AG20443 (cell line): ENCODE measurements at regions not wholly inside any gene's neighbourhood (a gene's known extent, or its start where the extent isn't known, plus 50 kb on each side); places are given as distances from the start of the nearest gene placed in this dataset.

Source experiments
- DNase-seq: peaks from one replicate; pipeline ENCODE4 v3.0.0; 2012; ENCODE audit warnings: low spot score, mixed read lengths

DNA sequence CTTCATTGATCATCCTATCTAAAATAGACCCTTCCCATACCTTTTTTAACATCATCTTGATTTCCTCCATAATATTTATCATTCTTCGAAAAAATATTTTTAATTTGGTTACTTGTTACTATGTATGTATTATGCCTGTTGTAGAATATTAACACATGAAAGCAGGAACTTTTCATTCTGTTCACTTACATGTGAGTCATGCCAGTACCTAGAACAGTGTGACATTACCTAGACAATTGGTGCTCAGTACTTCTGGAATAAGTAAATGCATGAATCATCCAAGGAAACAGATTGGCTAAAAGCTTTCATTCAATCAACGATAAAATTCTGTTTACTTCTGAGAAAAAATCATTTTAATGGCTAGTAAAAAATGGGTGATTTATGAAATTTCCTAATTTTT is 76.4 kb downstream of the CXXC4 start:
- DNase-seq = no peak

DNA sequence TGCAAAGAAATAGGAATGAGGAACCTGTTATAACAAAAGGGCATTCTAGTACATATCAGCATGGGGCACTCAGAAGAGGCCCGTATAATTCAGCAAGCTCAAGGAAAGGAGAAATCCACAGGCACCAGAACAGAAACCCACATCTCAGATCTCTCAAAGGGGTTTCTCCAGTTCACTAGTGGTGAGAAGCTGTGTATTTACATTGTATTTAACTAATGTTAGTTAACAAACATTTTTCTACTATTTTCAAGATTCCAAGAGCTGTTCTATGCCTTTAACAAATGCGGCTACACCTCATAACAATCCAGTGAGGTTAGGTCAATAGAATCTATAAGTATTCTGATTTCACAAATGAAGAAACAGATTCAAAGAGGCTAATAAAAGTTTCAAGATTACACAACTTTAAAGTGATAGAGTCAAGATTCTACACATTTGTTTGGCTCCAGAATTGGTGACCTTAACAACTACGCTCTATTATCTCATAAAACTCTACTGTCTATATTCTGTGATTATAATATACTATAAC is 77.3 kb downstream of the CXXC4 start:
- no peak for DNase-seq

GRCh38 chr4:104416725-104417356 is 77.9 kb downstream of the CXXC4 start:
- DNase-seq = no peak

DNA sequence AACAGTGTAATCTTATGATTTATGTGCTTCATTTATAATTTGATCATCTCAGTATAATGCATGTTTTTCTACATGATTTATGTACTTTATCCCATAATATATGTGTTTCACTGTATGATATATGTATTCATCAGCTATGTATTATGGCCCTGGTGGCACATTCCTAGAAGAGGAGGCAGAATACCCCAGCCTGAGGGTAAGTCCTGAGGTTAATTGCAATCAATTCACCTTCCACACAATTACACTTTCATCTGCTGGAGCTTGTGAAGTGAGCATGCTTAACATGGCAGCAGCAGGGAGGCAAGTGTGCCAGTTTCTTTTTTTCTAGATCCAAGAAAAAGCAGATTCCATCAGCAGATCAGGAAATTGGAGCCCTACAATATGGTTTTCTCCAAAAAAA is 81.2 kb downstream of the CXXC4 start:
- no peak for DNase-seq

DNA sequence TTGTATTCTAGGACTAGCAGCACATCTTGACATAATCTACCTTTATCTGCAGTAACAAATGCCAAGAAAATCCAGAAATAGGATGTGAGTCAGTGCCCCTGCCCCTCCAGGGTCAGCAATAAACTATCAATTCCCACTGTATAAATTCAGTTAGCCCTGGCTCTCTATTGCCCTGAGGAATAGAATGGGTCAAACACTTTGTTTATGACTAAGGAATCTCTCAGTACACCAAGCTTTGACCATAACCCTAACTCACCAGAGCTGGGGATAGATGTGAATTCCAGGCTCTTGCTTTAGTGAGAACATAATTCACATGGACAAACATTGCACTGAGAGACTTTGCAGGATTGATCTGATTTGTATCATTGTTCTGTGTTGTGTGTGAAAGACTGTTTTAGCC is 82.3 kb downstream of the CXXC4 start:
- no peak for DNase-seq

DNA sequence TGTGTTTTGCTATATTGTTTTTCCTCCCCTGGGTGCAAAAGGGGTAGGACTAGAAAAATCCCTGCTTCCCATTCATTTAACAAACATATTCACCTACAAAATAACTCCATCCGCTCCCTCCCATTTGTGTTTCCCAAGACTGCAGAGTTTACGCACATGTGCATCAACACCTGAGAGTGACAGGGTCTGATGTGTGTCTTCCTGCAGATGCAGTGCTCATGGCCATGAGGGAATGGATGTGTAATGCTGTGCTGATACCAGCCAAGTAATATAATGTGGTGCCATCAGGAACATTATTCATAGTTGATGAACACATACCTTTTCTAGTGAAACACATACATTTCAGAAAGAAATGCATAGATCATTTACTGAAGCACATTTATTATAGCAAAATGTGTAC is 83.2 kb downstream of the CXXC4 start:
- no peak for DNase-seq

- DNase-seq = no peak
Measured at GRCh38 chr4:104408878-104409277, 85.8 kb downstream of the CXXC4 start.

GRCh38 chr4:104404361-104404760 is 90.3 kb downstream of the CXXC4 start:
- DNase-seq = no peak

DNA sequence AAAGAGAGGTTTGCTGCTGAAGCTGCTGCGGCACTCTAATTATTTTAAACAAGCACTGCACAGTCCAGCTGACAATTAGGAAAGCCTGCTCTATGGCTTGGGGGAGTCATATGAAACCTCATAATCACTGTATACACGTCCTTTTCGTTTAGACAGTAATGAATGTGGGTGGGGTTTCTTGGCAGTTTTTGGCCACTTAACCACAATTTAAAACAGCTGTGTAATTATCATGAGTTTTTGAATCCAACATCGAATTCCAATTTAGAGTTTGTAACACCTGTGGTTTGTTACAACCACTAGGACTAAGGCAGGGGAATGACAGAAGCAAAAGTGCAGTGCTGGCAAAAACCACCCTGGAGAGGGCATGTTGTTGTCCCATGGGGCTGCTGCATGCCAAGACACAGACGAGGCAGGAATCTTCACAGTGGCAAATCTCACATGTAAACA is 99.5 kb downstream of the CXXC4 start:
- DNase-seq = no peak

- no peak for DNase-seq
Measured at GRCh38 chr4:104394406-104395167, 100.1 kb downstream of the CXXC4 start.

- no peak for DNase-seq
Measured at GRCh38 chr4:104393655-104394324, 100.9 kb downstream of the CXXC4 start.

GRCh38 chr4:104385713-104386112 is 109.0 kb downstream of the CXXC4 start:
- DNase-seq = no peak

GRCh38 chr4:104382961-104383360 is 111.7 kb downstream of the CXXC4 start:
- no peak for DNase-seq

- no peak for DNase-seq
Measured at GRCh38 chr4:104381729-104382128, 113.0 kb downstream of the CXXC4 start.

DNA sequence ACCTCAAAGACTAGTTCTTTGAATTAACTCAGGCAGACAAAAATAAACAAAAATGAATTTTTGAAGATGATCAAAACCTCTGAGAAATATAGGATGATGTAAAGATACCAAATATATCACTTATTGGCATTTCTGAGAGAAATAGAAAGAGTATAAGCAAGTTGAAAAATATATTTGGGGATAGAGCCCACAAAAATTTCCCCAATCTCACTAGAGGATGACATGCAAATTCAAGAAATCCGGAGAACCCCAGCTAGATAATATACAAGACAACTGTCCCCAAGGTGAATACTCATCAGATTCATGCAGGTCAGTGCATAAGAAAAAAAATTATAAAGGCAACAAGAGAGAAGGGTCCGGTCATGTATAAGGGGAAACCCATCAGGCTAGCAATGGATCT is 129.1 kb downstream of the CXXC4 start:
- no peak for DNase-seq

GRCh38 chr4:104353481-104353880 is 141.2 kb downstream of the CXXC4 start:
- DNase-seq = no peak

GRCh38 chr4:104352211-104352610 is 142.5 kb downstream of the CXXC4 start:
- DNase-seq = no peak

DNA sequence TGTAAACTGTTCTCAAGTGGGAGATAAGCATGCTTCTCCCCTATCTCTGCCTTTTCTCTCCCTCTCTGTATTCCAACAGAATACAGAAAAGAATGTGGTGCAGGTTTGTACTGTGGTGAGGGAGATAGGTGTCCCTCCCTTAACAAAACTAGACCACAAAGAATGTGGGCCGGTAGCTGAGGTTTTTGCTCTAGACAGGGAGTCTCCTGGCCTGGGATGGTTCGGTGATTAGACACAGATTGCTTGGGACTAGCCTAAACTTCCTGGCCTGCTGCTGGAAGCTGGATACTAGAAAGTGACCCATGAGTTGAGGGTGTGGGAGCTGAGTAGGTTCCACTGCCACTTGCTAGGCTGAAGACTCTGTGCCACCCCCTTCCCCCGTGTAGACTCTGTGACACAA is 143.0 kb downstream of the CXXC4 start:
- no peak for DNase-seq

DNA sequence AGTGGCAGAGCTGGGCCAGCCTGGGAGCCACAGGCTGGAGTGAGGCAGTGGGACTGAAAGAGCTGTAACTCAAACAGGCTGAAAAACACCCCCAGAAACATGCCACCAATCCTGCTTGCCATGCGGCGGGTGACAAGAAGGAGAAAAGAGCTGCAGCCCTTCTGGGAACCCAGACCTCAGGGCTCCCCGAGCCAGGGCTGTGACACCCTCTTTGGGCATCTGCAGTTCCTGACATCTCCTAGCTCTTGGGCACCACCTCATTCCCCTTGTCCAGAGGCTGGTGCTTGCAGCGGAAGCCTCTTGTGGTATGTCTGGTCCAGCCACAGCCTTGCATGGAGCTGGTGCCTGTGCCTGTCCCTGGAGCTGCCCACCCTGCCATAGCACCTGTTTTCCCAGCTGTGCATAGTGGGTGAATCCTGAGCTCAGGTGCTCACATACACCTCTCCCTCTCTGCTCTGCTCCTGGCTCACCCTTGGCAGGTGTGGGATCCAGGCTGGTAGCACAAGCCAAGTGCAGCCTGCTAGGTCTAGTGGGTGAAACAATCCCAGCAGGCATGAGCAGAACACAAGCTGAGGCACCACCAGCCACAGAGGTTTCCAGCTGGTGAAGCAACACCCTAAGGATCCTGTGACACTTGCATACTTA is 149.0 kb downstream of the CXXC4 start:
- no peak for DNase-seq

DNA sequence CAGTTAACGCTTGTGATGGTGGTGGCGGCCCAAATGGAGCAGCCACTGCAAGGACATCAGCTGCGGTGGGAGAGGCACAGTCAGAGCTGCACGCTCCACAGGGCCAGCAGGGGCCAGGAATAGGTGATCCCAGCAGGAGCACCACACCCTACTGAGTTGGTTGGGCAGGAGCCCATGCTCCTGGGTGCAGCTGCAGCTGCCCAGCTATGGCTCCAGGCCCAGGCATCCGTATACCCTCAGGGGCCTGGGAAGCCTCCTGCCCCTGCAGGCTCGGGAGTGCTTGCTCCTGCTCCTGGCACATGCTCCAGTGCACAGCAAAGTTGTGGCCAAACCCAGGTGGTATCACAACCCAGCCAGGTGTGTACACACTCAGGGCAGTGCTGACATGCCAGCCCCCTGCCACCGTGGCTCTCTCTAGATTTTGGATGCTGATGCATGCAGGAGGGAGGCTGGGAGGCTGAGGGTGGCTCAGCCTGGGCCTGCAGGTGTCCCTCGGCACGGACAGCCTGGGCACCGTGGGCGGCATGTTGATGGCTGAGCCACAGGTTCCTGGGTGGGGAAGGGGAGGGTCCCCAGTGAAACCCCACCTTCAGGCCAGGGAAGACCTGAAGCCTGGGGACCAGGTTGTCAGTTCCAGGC is 150.2 kb downstream of the CXXC4 start:
- DNase-seq = no peak

DNA sequence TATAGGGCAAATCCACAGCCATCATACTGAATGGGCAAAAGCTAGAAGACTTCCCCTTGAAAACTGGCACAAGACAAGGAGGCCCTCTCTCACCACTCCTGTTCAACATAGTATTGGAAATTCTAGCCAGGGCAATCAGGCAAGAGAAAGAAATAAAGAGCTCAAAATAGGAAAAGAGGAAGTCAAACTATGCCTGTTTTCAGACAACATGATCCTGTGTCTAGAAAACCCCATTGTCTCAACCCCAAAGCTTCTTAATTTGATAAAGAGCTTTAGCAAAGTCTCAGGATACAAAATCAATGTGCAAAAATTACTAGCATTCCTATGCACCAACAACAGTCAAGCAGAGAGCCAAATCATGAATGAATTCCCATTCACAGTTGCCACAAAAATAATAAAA is 160.3 kb downstream of the CXXC4 start:
- no peak for DNase-seq
